ENCODE measurements at regions not wholly inside any gene's neighbourhood (a gene's known extent, or its start where the extent isn't known, plus 50 kb on each side); places are given as distances from the start of the nearest gene placed in this dataset.

GRCh38 chr12:77429426-77429825 is 364.1 kb upstream of the E2F7 start:
- intact Hi-C loops (cut with micrococcal nuclease) = no loop called here
- no peak for TF ChIP-seq EZH2 (IDR thresholded peaks at IDR 0.05; ENCODE audit: borderline replicate concordance, insufficient read depth, low read depth, low read length, poor library complexity, severe bottlenecking)
- no peak for TF ChIP-seq CTCF (IDR thresholded peaks at IDR 0.05)
- peaks cover 0 to 6% (median 0%) of the 10 kb centered on the region in 3 donors for H3K9me3 ChIP-seq (ENCODE audit: control extremely low read depth in 1 of 3, control insufficient read depth in 2 of 3, insufficient read depth in 1 of 3, low read length in 2 of 3)
- no peak overlapping the region for H3K4me2 ChIP-seq (replicated peaks; ENCODE audit: low read depth, low read length, poor library complexity, severe bottlenecking)
- ChIA-PET CTCF (no interaction called here), POLR2A (no interaction called here)
- no peak overlapping the region for H3K27ac Mint-ChIP-seq
- H3K9me3 Mint-ChIP-seq (ENCODE audit: insufficient read depth) = peaks cover 2% of the 10 kb centered on the region
- no peaks in the 10 kb centered on the region for H3K27me3 Mint-ChIP-seq
- H3K36me3 ChIP-seq (replicated peaks in 1 of 2; ENCODE audit: control extremely low read depth in 1 of 2, control insufficient read depth in 1 of 2, extremely low read depth in 1 of 2, insufficient read depth in 2 of 2, low read length in 1 of 2) = no peaks in the 10 kb centered on the region
- no peak overlapping the region for H3K9ac ChIP-seq (ENCODE audit: low read length)
- H3K79me2 ChIP-seq (ENCODE audit: control insufficient read depth, insufficient read depth, low read length) = no peaks in the 10 kb centered on the region
- H2AFZ ChIP-seq (ENCODE audit: insufficient read depth, low read depth, low read length, poor library complexity, severe bottlenecking) = no peak overlapping the region
- H3K4me1 ChIP-seq (ENCODE audit: control insufficient read depth in 2 of 2, insufficient read depth in 2 of 2, low read length in 2 of 2) = no peaks in the 10 kb centered on the region
- H4K20me1 ChIP-seq (ENCODE audit: control insufficient read depth, insufficient read depth, low read length, poor library complexity, severe bottlenecking) = no peaks in the 10 kb centered on the region
- no peak overlapping the region for H3K4me3 ChIP-seq (ENCODE audit: control extremely low read depth in 1 of 5, extremely low read depth in 1 of 5, insufficient read depth in 1 of 5, low read depth in 2 of 5, low read length in 4 of 5)
- no peaks in the 10 kb centered on the region for H3K27me3 ChIP-seq (replicated peaks in 1 of 4; ENCODE audit: control extremely low read depth in 1 of 4, control insufficient read depth in 3 of 4, insufficient read depth in 4 of 4, low read length in 3 of 4)
- DNase-seq (no peak), ATAC-seq (ENCODE audit: low read depth) (no peak)
- WGBS (ENCODE audit: insufficient coverage) = no CpG with 5 or more reads among the region's 1 CpG
- no peak overlapping the region for H3K27ac ChIP-seq (ENCODE audit: low read length in 2 of 2)
- no peak overlapping the region for H3K4me3 Mint-ChIP-seq
- no peaks in the 10 kb centered on the region for H3K4me1 Mint-ChIP-seq

GRCh38 chr12:77421152-77421551 is 355.8 kb upstream of the E2F7 start:
- no peak for TF ChIP-seq EZH2 (IDR thresholded peaks at IDR 0.05; ENCODE audit: borderline replicate concordance, insufficient read depth, low read depth, low read length, poor library complexity, severe bottlenecking)
- TF ChIP-seq CTCF (IDR thresholded peaks at IDR 0.05) = no peak
- no peak overlapping the region for H3K4me3 Mint-ChIP-seq
- no peaks in the 10 kb centered on the region for H4K20me1 ChIP-seq (ENCODE audit: control insufficient read depth, insufficient read depth, low read length, poor library complexity, severe bottlenecking)
- intact Hi-C loops (cut with micrococcal nuclease) = no loop called here
- H2AFZ ChIP-seq (ENCODE audit: insufficient read depth, low read depth, low read length, poor library complexity, severe bottlenecking) = no peak overlapping the region
- no peaks in the 10 kb centered on the region for H3K27me3 ChIP-seq (replicated peaks in 1 of 4; ENCODE audit: control extremely low read depth in 1 of 4, control insufficient read depth in 3 of 4, insufficient read depth in 4 of 4, low read length in 3 of 4)
- no peaks in the 10 kb centered on the region for H3K4me1 ChIP-seq (ENCODE audit: control insufficient read depth in 2 of 2, insufficient read depth in 2 of 2, low read length in 2 of 2)
- DNase-seq (no peak), ATAC-seq (ENCODE audit: low read depth) (no peak)
- CTCF ChIA-PET = no interaction called here
- POLR2A ChIA-PET = no interaction called here
- H3K9me3 Mint-ChIP-seq (ENCODE audit: insufficient read depth) = peaks cover 2% of the 10 kb centered on the region
- H3K36me3 ChIP-seq (replicated peaks in 1 of 2; ENCODE audit: control extremely low read depth in 1 of 2, control insufficient read depth in 1 of 2, extremely low read depth in 1 of 2, insufficient read depth in 2 of 2, low read length in 1 of 2) = no peaks in the 10 kb centered on the region
- H3K27ac ChIP-seq (ENCODE audit: low read length in 2 of 2) = no peak overlapping the region
- H3K4me1 Mint-ChIP-seq = no peaks in the 10 kb centered on the region
- no peak overlapping the region for H3K27ac Mint-ChIP-seq
- no peak overlapping the region for H3K4me2 ChIP-seq (replicated peaks; ENCODE audit: low read depth, low read length, poor library complexity, severe bottlenecking)
- no peak overlapping the region for H3K4me3 ChIP-seq (ENCODE audit: control extremely low read depth in 1 of 5, extremely low read depth in 1 of 5, insufficient read depth in 1 of 5, low read depth in 2 of 5, low read length in 4 of 5)
- no CpG with 5 or more reads among the region's 2 CpGs for WGBS (ENCODE audit: insufficient coverage)
- no peaks in the 10 kb centered on the region for H3K79me2 ChIP-seq (ENCODE audit: control insufficient read depth, insufficient read depth, low read length)
- peaks cover 0 to 5% (median 0%) of the 10 kb centered on the region in 3 donors for H3K9me3 ChIP-seq (ENCODE audit: control extremely low read depth in 1 of 3, control insufficient read depth in 2 of 3, insufficient read depth in 1 of 3, low read length in 2 of 3)
- no peak overlapping the region for H3K9ac ChIP-seq (ENCODE audit: low read length)
- no peaks in the 10 kb centered on the region for H3K27me3 Mint-ChIP-seq
